ENCODE measurements at regions not wholly inside any gene's neighbourhood (a gene's known extent, or its start where the extent isn't known, plus 50 kb on each side); places are given as distances from the start of the nearest gene placed in this dataset.
A peak's percentile ranks its signal among the peaks of the same experiment; 100 is the strongest.

- no peak overlapping the region for H3K4me3 ChIP-seq (ENCODE audit: low read depth, low read length)
Measured at GRCh38 chr2:180225118-180225517, 218.0 kb upstream of the CWC22 start.

GRCh38 chr2:180222644-180223043 lies 215.5 kb upstream of the CWC22 start:
- TF ChIP-seq MZF1 (tag by site-specific recombination; IDR thresholded peaks at IDR 0.05; ENCODE audit: borderline replicate concordance) (no peak), ZNF324 (tag by site-specific recombination; IDR thresholded peaks at IDR 0.05) (no peak), KLF16 (tag by site-specific recombination; IDR thresholded peaks at IDR 0.05) (no peak), ZNF19 (tag by site-specific recombination; IDR thresholded peaks at IDR 0.05; ENCODE audit: low read depth) (no peak), PRDM2 (tag by site-specific recombination; IDR thresholded peaks at IDR 0.05; ENCODE audit: borderline replicate concordance) (no peak), ZNF214 (tag by site-specific recombination; IDR thresholded peaks at IDR 0.05; ENCODE audit: borderline replicate concordance) (no peak), ZNF561 (tag by site-specific recombination; IDR thresholded peaks at IDR 0.05; ENCODE audit: borderline replicate concordance) (no peak)
- Histone ChIP-seq H3K27ac (ENCODE audit: extremely low read depth, low read depth, low read length) (no peak overlapping the region), H3K9me3 (ENCODE audit: control insufficient read depth, insufficient read depth, low read depth, low read length) (no peaks in the 10 kb centered on the region), H3K36me3 (ENCODE audit: control insufficient read depth in 2 of 2, insufficient read depth in 1 of 2, low read length in 2 of 2) (no peaks in the 10 kb centered on the region), H3K4me1 (ENCODE audit: control insufficient read depth, insufficient read depth, low read length) (no peaks in the 10 kb centered on the region), H3K4me3 (ENCODE audit: low read depth, low read length) (no peak overlapping the region)
- ChIA-PET CTCF (no interaction called here), POLR2A (no interaction called here)

More at GRCh38 chr2:180225118-180225517, 218.0 kb upstream of the CWC22 start:
- ChIA-PET CTCF (interaction anchor here (0.6 to 0.7 kb wide), 2 partner anchors 25 to 937 kb away, joined by 3 to 4 read pairs; no protein-coding TSS in a partner anchor), POLR2A (no interaction called here)
- H3K27ac ChIP-seq (ENCODE audit: extremely low read depth, low read depth, low read length) = no peak overlapping the region
- H3K9me3 ChIP-seq (ENCODE audit: control insufficient read depth, insufficient read depth, low read depth, low read length) = no peaks in the 10 kb centered on the region
- no peaks in the 10 kb centered on the region for H3K4me1 ChIP-seq (ENCODE audit: control insufficient read depth, insufficient read depth, low read length)
- TF ChIP-seq YY2 (tag by site-specific recombination; IDR thresholded peaks at IDR 0.05) (no peak), ZNF561 (tag by site-specific recombination; IDR thresholded peaks at IDR 0.05; ENCODE audit: borderline replicate concordance) (no peak), ZSCAN30 (tag by site-specific recombination; IDR thresholded peaks at IDR 0.05) (no peak), SETDB1 (IDR thresholded peaks at IDR 0.05; ENCODE audit: insufficient read length, low read length) (peak; percentile 80), TRIM28 (IDR thresholded peaks at IDR 0.05; ENCODE audit: borderline replicate concordance, low read length) (peak; percentile 59; the same call in 1 of the 2 replicates), ZNF311 (tag by site-specific recombination; IDR thresholded peaks at IDR 0.05; ENCODE audit: borderline replicate concordance) (no peak), ZNF664 (tag by site-specific recombination; IDR thresholded peaks at IDR 0.05) (no peak), ZBTB7A (tag by site-specific recombination; IDR thresholded peaks at IDR 0.05; ENCODE audit: low read depth) (no peak), ZNF26 (tag by site-specific recombination; IDR thresholded peaks at IDR 0.05) (no peak), ZNF549 (tag by site-specific recombination; IDR thresholded peaks at IDR 0.05) (no peak), KLF17 (tag by site-specific recombination; IDR thresholded peaks at IDR 0.05) (no peak), ZNF157 (tag by site-specific recombination; IDR thresholded peaks at IDR 0.05) (no peak)
- H3K36me3 ChIP-seq (ENCODE audit: control insufficient read depth in 2 of 2, insufficient read depth in 1 of 2, low read length in 2 of 2) = no peaks in the 10 kb centered on the region
